MM.1S (cell line): ENCODE measurements at regions not wholly inside any gene's neighbourhood (a gene's known extent, or its start where the extent isn't known, plus 50 kb on each side); places are given as distances from the start of the nearest gene placed in this dataset.

ENCODE experiments used
- DNase-seq: peaks from one replicate; pipeline ENCODE4 v3.0.0-alpha.2; 2015
- H2AFZ ChIP-seq: fragments of 300-600 bp; sonication (generic); 2 replicates; pipeline ENCODE4 v1.6.0; 2016; ENCODE audit warnings: antibody characterized with exemption, low read length
- H3F3A ChIP-seq: fragments of 300-600 bp; sonication (generic); 2 replicates; pipeline ENCODE4 v1.6.1; 2016; ENCODE audit warnings: mild to moderate bottlenecking, antibody characterized with exemption, low read length, moderate library complexity, mixed read lengths; ENCODE audit not compliant: insufficient read depth
- H3K27ac ChIP-seq: fragments of 300-600 bp; sonication (generic); 2 replicates; pipeline ENCODE4 v1.5.1; 2016; ENCODE audit warnings: mild to moderate bottlenecking, low read length
- H3K27me3 ChIP-seq: fragments of 300-600 bp; sonication (generic); replicated peaks from 2 replicates; pipeline ENCODE4 v1.6.0; 2016; ENCODE audit warnings: low read length; ENCODE audit not compliant: insufficient read depth
- H3K36me3 ChIP-seq: fragments of 300-600 bp; sonication (generic); replicated peaks from 2 replicates; pipeline ENCODE4 v1.6.1; 2016; ENCODE audit warnings: mild to moderate bottlenecking, low read length, mixed read lengths; ENCODE audit not compliant: insufficient read depth
- H3K4me1 ChIP-seq: fragments of 300-600 bp; sonication (generic); 2 replicates; pipeline ENCODE4 v1.6.1; 2016; ENCODE audit warnings: low read length, mixed read lengths
- H3K4me2 ChIP-seq: fragments of 300-600 bp; sonication (generic); 2 replicates; pipeline ENCODE4 v1.6.0; 2016; ENCODE audit warnings: low read depth, low read length
- H3K4me3 ChIP-seq: fragments of 300-600 bp; sonication (generic); 2 replicates; pipeline ENCODE4 v1.5.1; 2016; ENCODE audit warnings: low read length, mixed read lengths
- H3K79me2 ChIP-seq: fragments of 300-600 bp; sonication (generic); 2 replicates; pipeline ENCODE4 v1.6.1; 2016; ENCODE audit warnings: mixed run types, low read length, mixed read lengths
- H3K9ac ChIP-seq: fragments of 300-600 bp; sonication (generic); 2 replicates; pipeline ENCODE4 v1.6.1; 2016; ENCODE audit warnings: low read length, mixed read lengths
- H3K9me2 ChIP-seq: fragments of 300-600 bp; sonication (generic); replicated peaks from 2 replicates; pipeline ENCODE4 v1.6.1; 2016; ENCODE audit warnings: mild to moderate bottlenecking, low read length, mixed read lengths; ENCODE audit not compliant: insufficient read depth
- H3K9me3 ChIP-seq: fragments of 300-600 bp; sonication (generic); replicated peaks from 2 replicates; pipeline ENCODE4 v1.6.1; 2016; ENCODE audit warnings: mild to moderate bottlenecking, low read length, mixed read lengths; ENCODE audit not compliant: insufficient read depth
- H4K20me1 ChIP-seq: fragments of 300-600 bp; sonication (generic); 2 replicates; pipeline ENCODE4 v1.6.1; 2016; ENCODE audit warnings: mild to moderate bottlenecking, low read length, moderate library complexity, mixed read lengths; ENCODE audit not compliant: insufficient read depth
- CTCF ChIP-seq: fragments of 300-600 bp; sonication (generic); IDR thresholded peaks from 2 replicates; pipeline ENCODE4 v1.5.1; 2016; ENCODE audit warnings: antibody characterized with exemption, low read length, mixed read lengths
- EZH2 ChIP-seq: fragments of 300-600 bp; sonication (generic); optimal IDR thresholded peaks from 2 replicates; pipeline ENCODE3; 2017; ENCODE audit warnings: low read depth, mild to moderate bottlenecking, antibody characterized with exemption, low read length, mixed read lengths
- EZH2phosphoT487 ChIP-seq: fragments of 300-600 bp; sonication (generic); IDR thresholded peaks from 2 replicates; pipeline ENCODE4 v1.6.1; 2018; ENCODE audit warnings: antibody characterized with exemption, low read length

DNA sequence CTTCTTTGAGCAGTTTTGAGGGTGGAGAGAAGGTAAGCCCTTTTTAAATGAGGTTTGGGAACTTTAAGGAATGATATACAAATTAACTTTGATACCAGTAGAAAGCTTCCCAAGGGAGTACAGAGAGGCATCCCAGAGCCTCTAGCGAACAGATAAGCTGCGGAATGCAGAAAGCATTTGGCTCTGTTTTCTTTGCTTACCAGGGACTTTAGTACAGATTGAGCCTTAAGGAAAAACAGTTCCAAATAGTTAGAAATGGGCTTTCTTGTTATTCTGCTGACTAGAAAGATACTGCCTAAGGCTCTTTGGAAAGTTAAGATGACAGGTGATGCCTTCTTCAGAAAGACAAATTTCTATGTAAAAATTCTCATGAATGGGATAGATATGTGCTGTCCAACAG is 261.7 kb upstream of the FOXN3 start:
- H3K27me3 ChIP-seq = no peaks in the 10 kb centered on the region

DNA sequence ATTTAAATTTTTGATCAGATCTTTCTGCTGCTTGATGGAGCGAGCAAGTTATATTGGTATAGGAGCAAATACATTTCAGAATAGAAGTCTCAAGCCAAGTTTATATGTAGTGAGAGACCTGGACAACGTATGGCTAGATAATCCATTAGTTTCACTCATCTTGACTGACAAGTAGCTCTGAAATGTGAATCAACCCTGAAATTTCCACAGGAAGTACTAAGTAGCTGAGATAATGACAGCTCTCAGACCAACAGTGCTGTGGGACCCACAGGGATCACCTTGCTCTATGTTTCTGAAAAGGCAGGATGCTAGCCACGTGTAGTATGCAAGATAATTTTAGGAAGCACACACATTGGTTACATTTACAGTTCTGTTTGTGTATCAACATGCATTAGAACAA is 258.6 kb upstream of the FOXN3 start:
- no peak overlapping the region for H3K27ac ChIP-seq
- TF ChIP-seq EZH2phosphoT487 (no peak), CTCF (no peak), EZH2 (no peak)
- H2AFZ ChIP-seq = no peak overlapping the region

More for the DNA sequence above, 261.7 kb upstream of the FOXN3 start:
- Histone ChIP-seq H3F3A (peaks cover 7% of the 10 kb centered on the region), H3K9me2 (no peaks in the 10 kb centered on the region), H2AFZ (no peak overlapping the region), H3K36me3 (no peaks in the 10 kb centered on the region), H3K4me1 (peaks cover 9% of the 10 kb centered on the region; the same call in 1 of the 2 replicates), H3K79me2 (no peaks in the 10 kb centered on the region), H3K4me3 (no peak overlapping the region), H3K9ac (no peak overlapping the region), H3K27ac (no peak overlapping the region), H4K20me1 (no peaks in the 10 kb centered on the region), H3K9me3 (no peaks in the 10 kb centered on the region), H3K4me2 (no peak overlapping the region)
- no peak for DNase-seq
- TF ChIP-seq CTCF = no peak
- TF ChIP-seq EZH2 = no peak

GRCh38 chr14:89674936-89675335 is 257.9 kb upstream of the FOXN3 start:
- Histone ChIP-seq H3K27ac (no peak overlapping the region), H3F3A (no peaks in the 10 kb centered on the region), H3K4me3 (no peak overlapping the region), H4K20me1 (no peaks in the 10 kb centered on the region), H3K4me1 (no peaks in the 10 kb centered on the region), H3K36me3 (no peaks in the 10 kb centered on the region), H3K4me2 (no peak overlapping the region), H3K9me3 (no peaks in the 10 kb centered on the region), H3K79me2 (no peaks in the 10 kb centered on the region), H3K9me2 (no peaks in the 10 kb centered on the region), H3K9ac (no peak overlapping the region), H2AFZ (no peak overlapping the region), H3K27me3 (no peaks in the 10 kb centered on the region)
- DNase-seq = no peak
- TF ChIP-seq CTCF (no peak), EZH2 (no peak)

More for the DNA sequence above, 258.6 kb upstream of the FOXN3 start:
- Histone ChIP-seq H3F3A (no peaks in the 10 kb centered on the region), H3K9me3 (no peaks in the 10 kb centered on the region), H3K4me2 (no peak overlapping the region), H4K20me1 (no peaks in the 10 kb centered on the region), H3K79me2 (no peaks in the 10 kb centered on the region), H3K27me3 (no peaks in the 10 kb centered on the region), H3K36me3 (no peaks in the 10 kb centered on the region), H3K9me2 (no peaks in the 10 kb centered on the region), H3K9ac (no peak overlapping the region), H3K4me3 (no peak overlapping the region), H3K4me1 (peaks cover 5% of the 10 kb centered on the region; the same call in 1 of the 2 replicates)
- no peak for DNase-seq

DNA sequence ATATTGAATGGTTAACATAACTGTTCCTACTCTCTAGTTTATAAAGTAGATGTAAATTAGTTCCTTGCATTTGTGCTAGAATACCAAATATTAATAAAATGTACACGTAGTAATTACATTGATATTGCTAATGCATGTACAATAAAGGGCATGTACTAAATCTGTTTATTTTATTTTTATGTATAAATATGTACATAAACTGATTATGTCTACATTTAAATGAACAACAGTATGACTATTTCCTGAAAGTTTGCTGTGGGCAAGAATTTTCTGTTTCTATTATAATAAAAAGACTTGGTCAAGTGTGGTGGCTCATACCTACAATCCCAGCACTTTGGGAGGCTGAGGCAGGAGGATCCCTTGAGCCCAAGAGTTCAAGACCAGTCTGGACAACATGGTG is 257.2 kb upstream of the FOXN3 start:
- Histone ChIP-seq H3K4me3 (no peak overlapping the region), H3K27me3 (no peaks in the 10 kb centered on the region), H3K9ac (no peak overlapping the region), H3K36me3 (no peaks in the 10 kb centered on the region), H3K79me2 (no peaks in the 10 kb centered on the region), H3K4me1 (no peaks in the 10 kb centered on the region), H2AFZ (no peak overlapping the region), H4K20me1 (no peaks in the 10 kb centered on the region), H3F3A (no peaks in the 10 kb centered on the region), H3K4me2 (no peak overlapping the region), H3K9me3 (no peaks in the 10 kb centered on the region), H3K27ac (no peak overlapping the region), H3K9me2 (no peaks in the 10 kb centered on the region)
- TF ChIP-seq EZH2phosphoT487 (no peak), CTCF (no peak), EZH2 (no peak)
- DNase-seq = no peak
